CD1c-positive myeloid dendritic cell (primary cell): ENCODE measurements at regions not wholly inside any gene's neighbourhood (a gene's known extent, or its start where the extent isn't known, plus 50 kb on each side); places are given as distances from the start of the nearest gene placed in this dataset.
A peak's percentile ranks its signal among the peaks of the same experiment; 100 is the strongest.

Source experiments
- DNase-seq: peaks from one replicate; pipeline ENCODE4 v3.0.0-alpha.2; 2016; ENCODE audit errors: extremely low spot score

- DNase-seq, result no peak
Observed at GRCh38 chr12:124630791-124631313, 63.4 kb upstream of the NCOR2 start.

- no peak for DNase-seq
Observed at GRCh38 chr12:124629789-124630480, 62.5 kb upstream of the NCOR2 start.

- no peak for DNase-seq
Observed at GRCh38 chr12:124629117-124629516, 61.7 kb upstream of the NCOR2 start.

DNA sequence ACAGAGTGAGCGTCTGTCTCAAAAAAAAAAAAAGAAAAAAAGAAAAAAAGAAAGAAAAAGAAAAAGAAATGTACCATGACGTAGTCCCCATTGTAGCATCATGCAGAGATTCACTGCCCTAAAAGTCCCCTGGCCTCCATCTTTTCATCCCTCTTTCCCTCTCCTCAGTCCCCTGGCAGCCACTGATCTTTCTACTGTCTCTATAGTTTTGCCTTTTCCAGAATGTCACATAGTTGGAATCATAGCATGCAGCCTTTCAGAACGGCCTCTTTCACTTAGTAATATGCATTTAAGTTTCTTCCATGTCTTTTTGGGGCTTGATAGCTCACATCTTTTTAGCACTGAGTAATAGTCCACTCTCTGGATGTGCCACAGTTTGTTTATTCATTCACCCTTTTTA lies 60.5 kb upstream of the NCOR2 start:
- no peak for DNase-seq

DNA sequence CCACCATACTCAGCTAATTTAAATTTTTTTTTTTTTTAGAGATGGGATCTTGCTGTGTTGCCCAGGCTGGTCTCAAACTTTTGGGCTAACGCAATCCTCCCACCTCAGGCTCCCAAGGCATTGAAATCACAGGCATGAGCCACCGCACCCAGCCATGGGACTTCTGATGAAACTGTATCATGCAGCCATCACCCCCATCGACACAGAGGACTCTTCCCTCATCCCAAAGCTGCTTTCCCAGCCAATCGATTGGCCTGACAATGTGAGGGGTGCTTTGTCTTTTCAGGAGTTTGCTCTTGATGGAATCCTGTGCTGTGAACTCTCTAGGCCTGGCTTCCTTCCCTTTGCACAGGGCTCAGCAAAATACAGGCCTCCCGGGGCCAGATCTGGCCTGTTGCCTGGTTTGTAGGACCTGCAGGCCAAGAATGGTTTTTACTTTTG lies 59.6 kb upstream of the NCOR2 start:
- peak; percentile 12 for DNase-seq

GRCh38 chr12:124625867-124626675 lies 58.7 kb upstream of the NCOR2 start:
- DNase-seq, result peak; percentile 83

DNA sequence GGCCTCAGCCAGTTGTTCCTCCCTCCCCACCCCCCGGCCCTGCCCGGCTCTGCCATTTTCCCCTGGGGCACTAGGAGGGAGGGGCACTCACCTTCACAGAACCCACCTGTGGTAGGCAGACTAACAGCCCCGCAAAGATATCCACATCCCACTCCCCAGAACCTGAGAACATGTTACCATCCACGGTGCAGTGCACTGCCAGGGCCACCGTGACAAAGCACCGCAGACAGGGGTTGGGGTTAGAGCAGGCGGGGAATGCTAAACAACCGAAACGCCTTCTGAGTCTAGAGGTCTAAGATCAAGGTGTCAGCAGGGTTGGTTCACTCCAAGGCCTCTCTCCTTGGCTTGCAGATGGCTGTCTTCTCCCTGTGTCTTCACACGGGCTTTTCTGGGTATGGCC lies 57.4 kb upstream of the NCOR2 start:
- DNase-seq, result no peak

DNA sequence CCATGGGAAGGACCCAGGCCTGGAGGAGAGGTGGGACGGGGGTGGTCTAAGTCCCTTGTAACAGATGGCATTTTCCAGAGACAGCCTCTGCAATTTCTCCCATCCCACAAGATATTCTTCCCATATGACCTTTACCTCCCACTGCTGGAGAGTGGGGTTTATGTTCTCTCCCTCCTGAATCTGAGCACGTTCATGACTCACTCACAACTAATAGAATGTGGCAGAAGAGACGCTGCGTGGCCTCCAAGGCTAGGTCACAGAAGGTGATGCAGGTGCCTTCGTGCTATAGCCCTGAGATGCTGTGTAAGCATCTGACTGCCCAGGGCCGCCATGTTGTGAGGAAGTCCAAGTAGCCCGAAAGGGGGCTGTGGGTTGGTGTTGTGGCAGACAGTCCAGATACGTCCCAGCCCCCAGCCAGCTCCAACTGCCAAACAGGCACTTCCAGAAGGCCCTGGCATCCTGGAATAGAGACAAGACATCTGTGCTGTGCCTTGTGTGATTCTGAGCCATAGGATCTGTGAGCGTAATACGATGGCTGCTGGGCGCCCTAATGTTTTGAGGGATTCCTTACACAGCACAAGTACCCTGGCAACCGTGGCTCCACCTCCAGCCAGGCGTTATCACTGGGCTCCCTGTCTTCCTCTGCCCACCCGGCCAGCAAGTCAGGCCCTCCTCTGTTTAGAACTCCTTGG lies 56.1 kb upstream of the NCOR2 start:
- no peak for DNase-seq

GRCh38 chr12:124622764-124623163 lies 55.4 kb upstream of the NCOR2 start:
- no peak for DNase-seq

DNA sequence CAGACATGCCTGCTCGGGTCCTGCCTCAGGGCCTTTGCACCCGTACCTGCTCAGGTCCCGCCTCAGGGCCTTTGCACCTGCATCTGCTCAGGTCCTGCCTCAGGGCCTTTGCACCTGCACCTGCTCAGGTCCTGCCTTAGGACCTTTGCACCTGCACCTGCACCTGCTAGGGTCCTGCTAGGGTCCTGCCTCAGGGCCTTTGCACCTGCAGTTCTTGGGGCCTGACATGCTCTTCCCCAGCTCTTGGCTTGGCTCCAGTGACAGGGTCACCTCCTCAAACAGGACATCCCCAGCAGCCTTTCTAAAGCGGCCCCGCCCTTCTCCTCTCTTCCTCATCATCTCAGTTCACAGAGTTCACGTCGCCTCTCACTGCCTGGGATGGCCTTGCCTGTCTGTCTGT lies 54.9 kb upstream of the NCOR2 start:
- peak; percentile 52 for DNase-seq

DNA sequence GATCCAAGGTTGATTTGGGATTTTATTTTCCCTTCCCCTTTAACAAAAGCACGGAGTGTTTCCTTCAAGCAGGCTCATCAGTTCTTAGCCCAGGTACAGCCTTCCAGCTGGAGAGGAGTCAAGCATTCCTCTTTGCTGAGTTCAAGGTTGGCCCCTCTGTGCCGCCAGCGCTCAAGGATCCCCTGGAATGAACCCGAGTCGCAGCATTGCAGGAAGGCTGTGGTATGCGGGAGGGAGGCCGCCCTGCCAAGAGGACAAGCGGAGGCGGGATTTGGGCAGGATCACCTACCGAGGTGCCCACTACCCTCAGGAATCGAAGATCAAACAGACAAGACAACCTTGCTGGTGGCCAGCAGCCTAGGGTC lies 53.9 kb upstream of the NCOR2 start:
- no peak for DNase-seq

- DNase-seq, result no peak
Observed at GRCh38 chr12:124620606-124621295, 53.3 kb upstream of the NCOR2 start.

DNA sequence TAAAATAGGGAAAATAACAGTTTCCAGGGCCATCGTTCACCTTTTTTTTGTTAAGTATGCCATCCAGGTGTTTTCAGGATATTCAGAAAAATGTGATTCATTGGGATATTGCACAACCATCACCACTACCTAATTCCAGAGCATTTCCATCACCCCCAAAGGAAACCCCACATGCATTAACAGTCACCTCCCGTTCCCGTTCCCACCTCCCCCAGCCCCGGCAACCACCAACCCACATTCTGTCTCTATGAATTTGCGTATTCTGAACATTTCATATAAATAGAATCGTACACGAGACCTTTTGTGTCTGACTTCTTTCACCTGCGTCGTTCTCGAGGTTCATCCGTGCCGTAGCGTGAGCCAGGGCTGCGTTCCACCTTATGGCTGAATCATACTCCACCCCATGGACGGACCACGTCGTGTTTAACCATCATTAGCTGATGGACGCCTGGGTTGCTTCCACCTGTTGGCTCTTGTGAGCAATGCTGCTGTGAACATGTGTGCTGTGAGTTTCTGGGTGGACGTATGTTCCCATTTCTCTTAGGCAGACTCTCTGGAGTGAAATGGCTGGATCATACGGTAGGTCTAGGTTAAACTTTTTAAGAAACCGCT lies 51.0 kb upstream of the NCOR2 start:
- no peak for DNase-seq

- no peak for DNase-seq
Observed at GRCh38 chr12:124617615-124618014, 50.2 kb upstream of the NCOR2 start.
